Lower leg skin (tissue), 3 donors: ENCODE measurements at regions not wholly inside any gene's neighbourhood (a gene's known extent, or its start where the extent isn't known, plus 50 kb on each side); places are given as distances from the start of the nearest gene placed in this dataset.

Source experiments
- POLR2A ChIP-seq, 2 donors: fragments of 450-650 bp; IDR thresholded peaks; one replicate each; pipeline ENCODE4 v1.6.1; 2016 to 2017; ENCODE audit warnings: antibody characterized with exemption in 2 of 2, mild to moderate bottlenecking in 1 of 2, moderate library complexity in 1 of 2
- TF ChIP-seq, protein P1 (sequence below), 3 donors: fragments of 450-650 bp; IDR thresholded peaks; one replicate each; pipeline ENCODE4 v1.5.1; 2016; ENCODE audit warnings: antibody characterized with exemption in 3 of 3, mild to moderate bottlenecking in 3 of 3, moderate library complexity in 2 of 3

DNA sequence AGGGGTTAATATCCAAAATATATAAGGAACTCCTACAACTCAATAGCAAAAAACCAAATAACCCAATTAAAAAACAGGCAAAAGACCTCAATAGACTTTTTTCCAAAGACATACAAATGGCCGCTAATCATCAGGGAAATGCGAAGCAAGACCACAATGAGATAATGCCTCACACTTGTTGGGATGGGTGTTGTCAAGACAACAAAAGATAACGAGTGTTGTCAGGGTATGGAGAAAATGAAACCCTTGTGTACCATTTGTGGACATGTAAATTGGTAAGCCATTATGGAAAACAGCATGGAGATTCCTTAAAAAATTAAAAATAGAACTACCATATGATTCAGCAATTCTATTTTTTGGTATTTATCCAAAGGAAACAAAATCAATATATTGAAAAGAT is 620.2 kb downstream of the ACTL7B start:
- TF ChIP-seq, protein P1, sequence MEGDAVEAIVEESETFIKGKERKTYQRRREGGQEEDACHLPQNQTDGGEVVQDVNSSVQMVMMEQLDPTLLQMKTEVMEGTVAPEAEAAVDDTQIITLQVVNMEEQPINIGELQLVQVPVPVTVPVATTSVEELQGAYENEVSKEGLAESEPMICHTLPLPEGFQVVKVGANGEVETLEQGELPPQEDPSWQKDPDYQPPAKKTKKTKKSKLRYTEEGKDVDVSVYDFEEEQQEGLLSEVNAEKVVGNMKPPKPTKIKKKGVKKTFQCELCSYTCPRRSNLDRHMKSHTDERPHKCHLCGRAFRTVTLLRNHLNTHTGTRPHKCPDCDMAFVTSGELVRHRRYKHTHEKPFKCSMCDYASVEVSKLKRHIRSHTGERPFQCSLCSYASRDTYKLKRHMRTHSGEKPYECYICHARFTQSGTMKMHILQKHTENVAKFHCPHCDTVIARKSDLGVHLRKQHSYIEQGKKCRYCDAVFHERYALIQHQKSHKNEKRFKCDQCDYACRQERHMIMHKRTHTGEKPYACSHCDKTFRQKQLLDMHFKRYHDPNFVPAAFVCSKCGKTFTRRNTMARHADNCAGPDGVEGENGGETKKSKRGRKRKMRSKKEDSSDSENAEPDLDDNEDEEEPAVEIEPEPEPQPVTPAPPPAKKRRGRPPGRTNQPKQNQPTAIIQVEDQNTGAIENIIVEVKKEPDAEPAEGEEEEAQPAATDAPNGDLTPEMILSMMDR (IDR thresholded peaks at IDR 0.05) = no peak
- no peak for TF ChIP-seq POLR2A (IDR thresholded peaks at IDR 0.05)
